CD4-positive, alpha-beta T cell (primary cell): ENCODE measurements at regions not wholly inside any gene's neighbourhood (a gene's known extent, or its start where the extent isn't known, plus 50 kb on each side); places are given as distances from the start of the nearest gene placed in this dataset.

ENCODE experiments used
- ATAC-seq: fragments of 200-7000 bp; cut with Tn5 transposase; one replicate; pipeline ENCODE4 v1.10.0; 2022; ENCODE audit warnings: mild to moderate bottlenecking; ENCODE audit not compliant: poor library complexity
- CTCF ChIA-PET: fragments of 350-600 bp; sonication (Branson Sonifier 250); formaldehyde crosslinking; loops from one replicate; lab custom pipeline; 2021; ENCODE audit warnings: antibody characterized with exemption, inconsistent platforms; lab: Charles Lee
- POLR2A ChIA-PET: fragments of 350-600 bp; sonication (Branson Sonifier 250); formaldehyde crosslinking; loops from one replicate; lab custom pipeline; 2021; ENCODE audit warnings: antibody characterized with exemption, inconsistent platforms; lab: Charles Lee
- DNase-seq, 14 experiments: peaks; one replicate each; pipeline ENCODE4 v3.0.0-alpha.2; 2013 to 2020; ENCODE audit warnings: mixed read lengths in 2 of 14
- H3K27ac ChIP-seq, 2 donors: one replicate each; pipeline versions ENCODE4 v1.5.1 to v1.7.0; 2013; ENCODE audit warnings: low read length in 2 of 2, low read depth in 1 of 2, mild to moderate bottlenecking in 1 of 2
- H3K27me3 ChIP-seq, 2 experiments: 1 replicate in 1 of 2; 2 replicates in 1 of 2; pipeline versions ENCODE4 v1.6.1 to v1.7.0; 2013; ENCODE audit warnings: low read length in 2 of 2, control low read depth in 1 of 2, mild to moderate bottlenecking in 1 of 2, moderate library complexity in 1 of 2; ENCODE audit not compliant: insufficient read depth in 2 of 2, control insufficient read depth in 1 of 2
- H3K36me3 ChIP-seq: one replicate; pipeline ENCODE4 v1.6.1; 2013; ENCODE audit warnings: low read length, control low read depth; ENCODE audit not compliant: insufficient read depth
- H3K4me1 ChIP-seq: one replicate; pipeline ENCODE4 v1.6.1; 2013; ENCODE audit warnings: low read length, control low read depth; ENCODE audit not compliant: insufficient read depth
- H3K4me3 ChIP-seq: one replicate; pipeline ENCODE4 v1.5.1; 2013; ENCODE audit warnings: mild to moderate bottlenecking, low read length, moderate library complexity
- H3K9me3 ChIP-seq, 2 experiments: 1 replicate in 1 of 2; 2 replicates in 1 of 2; pipeline versions ENCODE4 v1.6.1 to v1.7.0; 2013; ENCODE audit warnings: low read length in 2 of 2, mild to moderate bottlenecking in 2 of 2, control low read depth in 1 of 2, moderate library complexity in 1 of 2; ENCODE audit not compliant: control insufficient read depth in 1 of 2, insufficient read depth in 1 of 2
- H3K27ac Mint-ChIP-seq: one replicate; pipeline ENCODE4 v1.8.0; 2020; ENCODE audit warnings: mixed read lengths
- H3K27me3 Mint-ChIP-seq: one replicate; pipeline ENCODE4 v1.8.0; 2021; ENCODE audit warnings: mixed read lengths
- H3K36me3 Mint-ChIP-seq: one replicate; pipeline ENCODE4 v1.8.0; 2021; ENCODE audit warnings: low read depth, mixed read lengths
- H3K4me1 Mint-ChIP-seq: one replicate; pipeline ENCODE4 v1.8.0; 2021; ENCODE audit warnings: low read depth, mixed read lengths
- H3K4me3 Mint-ChIP-seq: one replicate; pipeline ENCODE4 v1.8.0; 2020; ENCODE audit warnings: mild to moderate bottlenecking, mixed read lengths
- H3K9me3 Mint-ChIP-seq: one replicate; pipeline ENCODE4 v1.8.0; 2020; ENCODE audit warnings: mixed read lengths
- CTCF ChIP-seq: fragments of 200-600 bp; IDR thresholded peaks from one replicate; pipeline ENCODE4 v1.8.0; 2022; ENCODE audit warnings: antibody characterized with exemption, mild to moderate bottlenecking
- intact Hi-C, 2 experiments: fragments of 100-400 bp; cut with DNase I in 1 of 2; cut with micrococcal nuclease in 1 of 2; formaldehyde crosslinking; loops; one replicate each; pipeline versions ENCODE4 v1.15.1 to v1.9.0; 2023 to 2025; cut with DNase I, micrococcal nuclease

GRCh38 chr6:134712311-134712710 is 237.6 kb downstream of the ALDH8A1 start:
- CTCF ChIA-PET, result no interaction called here
- Mint-ChIP-seq H3K27me3 (peaks cover 9% of the 10 kb centered on the region), H3K9me3 (no peaks in the 10 kb centered on the region)

DNA sequence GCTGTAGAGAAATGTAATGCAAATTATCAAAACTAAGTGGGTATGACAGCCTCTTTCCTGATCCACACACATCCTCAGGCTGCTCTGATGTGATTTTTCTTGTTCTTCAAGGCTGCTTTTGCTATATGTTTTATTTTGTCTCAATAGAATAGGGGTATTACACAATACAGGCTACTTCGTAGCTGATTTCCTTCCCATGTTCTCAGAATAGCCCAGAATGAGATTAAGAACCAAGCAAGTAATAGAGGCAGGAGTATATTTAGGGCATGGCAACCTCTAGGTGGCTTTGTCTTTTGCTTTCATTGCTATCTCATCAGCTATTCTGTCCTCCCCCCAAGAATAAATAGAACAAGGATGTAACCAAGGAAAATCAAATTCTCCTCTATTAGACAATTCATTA is 241.8 kb downstream of the ALDH8A1 start:
- DNase-seq, result no peak
- Histone ChIP-seq H3K4me1 (no peaks in the 10 kb centered on the region), H3K9me3 (no peaks in the 10 kb centered on the region), H3K27me3 (peaks cover 0 to 2% of the 10 kb centered on the region in 2 experiments), H3K4me3 (no peak overlapping the region), H3K36me3 (no peaks in the 10 kb centered on the region), H3K27ac (no peak overlapping the region)
- intact Hi-C loops, result no loop called here
- no peak for ATAC-seq
- POLR2A ChIA-PET, result no interaction called here
- Mint-ChIP-seq H3K27me3 (peaks cover 25% of the 10 kb centered on the region), H3K36me3 (no peaks in the 10 kb centered on the region), H3K4me3 (no peak overlapping the region), H3K4me1 (no peaks in the 10 kb centered on the region), H3K27ac (no peak overlapping the region), H3K9me3 (no peaks in the 10 kb centered on the region)
- no peak for TF ChIP-seq CTCF
- CTCF ChIA-PET, result no interaction called here

More at GRCh38 chr6:134712311-134712710, 237.6 kb downstream of the ALDH8A1 start:
- H3K4me1 Mint-ChIP-seq, result no peaks in the 10 kb centered on the region
- H3K4me3 Mint-ChIP-seq, result no peak overlapping the region
- POLR2A ChIA-PET, result no interaction called here
- no peak for TF ChIP-seq CTCF
- peaks cover 0 to 7% of the 10 kb centered on the region in 2 experiments for H3K27me3 ChIP-seq
- ATAC-seq (no peak), DNase-seq (no peak)
- no peaks in the 10 kb centered on the region for H3K36me3 ChIP-seq
- H3K4me1 ChIP-seq, result no peaks in the 10 kb centered on the region
- no peaks in the 10 kb centered on the region for H3K36me3 Mint-ChIP-seq
- H3K4me3 ChIP-seq, result no peak overlapping the region
- H3K9me3 ChIP-seq, result no peaks in the 10 kb centered on the region
- H3K27ac Mint-ChIP-seq, result no peak overlapping the region
- intact Hi-C loops, result no loop called here
- H3K27ac ChIP-seq, result no peak overlapping the region

GRCh38 chr6:134707342-134708031 is 242.4 kb downstream of the ALDH8A1 start:
- intact Hi-C loops, result no loop called here
- Histone ChIP-seq H3K27ac (no peak overlapping the region), H3K27me3 (peaks cover 0 to 2% of the 10 kb centered on the region in 2 experiments), H3K4me1 (no peaks in the 10 kb centered on the region), H3K4me3 (no peak overlapping the region), H3K9me3 (no peaks in the 10 kb centered on the region), H3K36me3 (no peaks in the 10 kb centered on the region)
- Mint-ChIP-seq H3K4me3 (no peak overlapping the region), H3K27me3 (peaks cover 25% of the 10 kb centered on the region), H3K4me1 (no peaks in the 10 kb centered on the region), H3K27ac (no peak overlapping the region), H3K36me3 (no peaks in the 10 kb centered on the region), H3K9me3 (no peaks in the 10 kb centered on the region)
- ATAC-seq, result peak; percentile 24
- DNase-seq, result peak in 2 of 14 experiments; percentile 11 to 29
- CTCF ChIA-PET, result no interaction called here
- TF ChIP-seq CTCF, result no peak
- POLR2A ChIA-PET, result no interaction called here
